Endothelial cell of umbilical vein (primary cell): ENCODE measurements at regions not wholly inside any gene's neighbourhood (a gene's known extent, or its start where the extent isn't known, plus 50 kb on each side); places are given as distances from the start of the nearest gene placed in this dataset.

Source experiments
- BruUV-seq: library from RNA; stranded (reverse); fragments of 400-500 nt; replicated peaks from 2 replicates; lab custom pipeline; 2021; lab: Mats Ljungman, UMichigan
- CTCF ChIA-PET: fragments of 300-600, 350-600 bp; sonication (Branson Sonifier 250); formaldehyde crosslinking; loops from one replicate; lab custom pipeline; 2021; ENCODE audit warnings: antibody characterized with exemption, inconsistent platforms; lab: Charles Lee
- POLR2A ChIA-PET: fragments of 300-600, 350-600 bp; sonication (Branson Sonifier 250); formaldehyde crosslinking; loops from one replicate; lab custom pipeline; 2021; ENCODE audit warnings: antibody characterized with exemption, inconsistent platforms; lab: Charles Lee
- DNase-seq: peaks from one replicate; pipeline ENCODE4 v3.0.0-alpha.2; 2011; ENCODE audit warnings: low read depth, low spot score
- FAIRE-seq: peaks from 2 replicates; lab custom pipeline; 2011; peaks lifted over from hg19 to GRCh38; lab: Jason Lieb, UNC
- H2AFZ ChIP-seq: 2 replicates; pipeline ENCODE4 v1.6.0; 2012; ENCODE audit warnings: low read depth, low read length, control low read depth, inconsistent platforms
- H3K27ac ChIP-seq: 2 replicates; pipeline ENCODE4 v1.5.1; 2011; ENCODE audit warnings: low read depth, mild to moderate bottlenecking, control low read depth, low read length, moderate library complexity; ENCODE audit not compliant: insufficient read depth
- H3K27me3 ChIP-seq, 2 experiments: 2 replicates each; pipeline versions ENCODE4 v1.6.0 to v1.6.1; 2011; ENCODE audit warnings: low read length in 2 of 2, mixed read lengths in 1 of 2; ENCODE audit not compliant: control insufficient read depth in 2 of 2, insufficient read depth in 2 of 2
- H3K36me3 ChIP-seq, 2 experiments: 2 replicates in 1 of 2; 3 replicates in 1 of 2; pipeline ENCODE4 v1.5.1; 2011; ENCODE audit warnings: low read length in 2 of 2, mild to moderate bottlenecking in 1 of 2, moderate library complexity in 1 of 2; ENCODE audit not compliant: control insufficient read depth in 2 of 2, insufficient read depth in 2 of 2; ENCODE audit errors: extremely low read depth in 1 of 2
- H3K4me1 ChIP-seq: 3 replicates; pipeline ENCODE4 v1.5.1; 2011; ENCODE audit warnings: mild to moderate bottlenecking, low read length; ENCODE audit not compliant: control insufficient read depth, insufficient read depth; ENCODE audit errors: extremely low read depth
- H3K4me2 ChIP-seq: 2 replicates; pipeline ENCODE4 v1.6.1; 2011; ENCODE audit warnings: low read length, control low read depth, mixed read lengths; ENCODE audit not compliant: insufficient read depth
- H3K4me3 ChIP-seq, 3 experiments: fragments of 200-600 bp in 1 of 3; sonication (generic), shearing (Covaris generic) in 1 of 3; replicated peaks in 1 of 3; 2 replicates each; pipeline ENCODE4 v1.5.1; 2011 to 2016; ENCODE audit warnings: control low read depth in 3 of 3, low read length in 3 of 3, mild to moderate bottlenecking in 2 of 3, inconsistent platforms in 1 of 3, low read depth in 1 of 3, moderate library complexity in 1 of 3; ENCODE audit not compliant: insufficient read depth in 1 of 3
- H3K79me2 ChIP-seq: 2 replicates; pipeline ENCODE4 v1.6.0; 2012; ENCODE audit warnings: low read length, inconsistent platforms; ENCODE audit not compliant: control insufficient read depth, insufficient read depth
- H3K9ac ChIP-seq: replicated peaks from 2 replicates; pipeline ENCODE3; 2011; ENCODE audit warnings: low read length, control low read depth; ENCODE audit not compliant: insufficient read depth; ENCODE audit errors: extremely low read depth
- H3K9me1 ChIP-seq: replicated peaks from 3 replicates; pipeline ENCODE4 v1.6.0; 2011; ENCODE audit warnings: mild to moderate bottlenecking, low read length; ENCODE audit not compliant: control insufficient read depth, insufficient read depth; ENCODE audit errors: extremely low read depth
- H3K9me3 ChIP-seq: replicated peaks from 2 replicates; pipeline ENCODE4 v1.5.1; 2012; ENCODE audit warnings: low read length, inconsistent platforms; ENCODE audit not compliant: control insufficient read depth, insufficient read depth
- H4K20me1 ChIP-seq: replicated peaks from 2 replicates; pipeline ENCODE3; 2011; ENCODE audit warnings: mild to moderate bottlenecking, low read length; ENCODE audit not compliant: control insufficient read depth, insufficient read depth; ENCODE audit errors: extremely low read depth
- EZH2 ChIP-seq: IDR thresholded peaks from 2 replicates; pipeline ENCODE4 v1.6.1; 2012; ENCODE audit warnings: borderline replicate concordance, low read depth, mild to moderate bottlenecking, moderate library complexity, low read length, inconsistent platforms; ENCODE audit not compliant: severe bottlenecking
- FOS ChIP-seq: IDR thresholded peaks from 2 replicates; pipeline ENCODE4 v1.6.1; 2011; ENCODE audit warnings: mild to moderate bottlenecking, low read length, moderate library complexity, borderline replicate concordance; ENCODE audit not compliant: insufficient read depth
- GATA2 ChIP-seq: IDR thresholded peaks from 2 replicates; pipeline ENCODE4 v1.7.0; 2011; ENCODE audit warnings: low read depth, mild to moderate bottlenecking, moderate library complexity, mixed read lengths, low read length; ENCODE audit not compliant: insufficient read length, insufficient read depth
- JUN ChIP-seq: IDR thresholded peaks from 2 replicates; pipeline ENCODE4 v1.6.1; 2011; ENCODE audit warnings: borderline replicate concordance, low read depth; ENCODE audit not compliant: insufficient read length, insufficient read depth
- MYC ChIP-seq: IDR thresholded peaks from one replicate; pipeline ENCODE4 v1.6.1; 2011; ENCODE audit warnings: mild to moderate bottlenecking, low read depth, low read length
- POLR2A ChIP-seq: IDR thresholded peaks from 2 replicates; pipeline ENCODE4 v1.6.1; 2012; ENCODE audit warnings: low read depth, mild to moderate bottlenecking, control low read depth, low read length
- POLR2AphosphoS5 ChIP-seq: IDR thresholded peaks from 2 replicates; pipeline ENCODE4 v1.6.1; 2012; ENCODE audit warnings: low read depth, mild to moderate bottlenecking, control low read depth, low read length, moderate library complexity; ENCODE audit not compliant: insufficient read depth
- dilution Hi-C: fragments of 300-500 bp; cut with MboI; formaldehyde crosslinking; loops from one replicate; pipeline ENCODE4 v1.15.0; 2019; ENCODE audit warnings: low sequenced_read_pairs; ENCODE audit not compliant: extremely low pct_ligation_motif_present
- intact Hi-C: fragments of 100-400 bp; cut with micrococcal nuclease; formaldehyde crosslinking; loops from one replicate; pipeline ENCODE4 v1.10.0; 2022
- TF ChIP-seq, protein P1 (sequence below), 2 donors: IDR thresholded peaks; 1 replicate in 1 of 2; 2 replicates in 1 of 2; pipeline ENCODE4 v1.5.1; 2011; ENCODE audit warnings: low read length in 2 of 2, mild to moderate bottlenecking in 2 of 2, moderate library complexity in 2 of 2, control low read depth in 1 of 2, inconsistent platforms in 1 of 2, low read depth in 1 of 2; ENCODE audit not compliant: insufficient read depth in 1 of 2; ENCODE audit errors: extremely low read depth in 1 of 2
- TF ChIP-seq, protein P2 (sequence below): IDR thresholded peaks from 2 replicates; pipeline ENCODE4 v1.6.1; 2011; ENCODE audit not compliant: insufficient read depth, insufficient read length

DNA sequence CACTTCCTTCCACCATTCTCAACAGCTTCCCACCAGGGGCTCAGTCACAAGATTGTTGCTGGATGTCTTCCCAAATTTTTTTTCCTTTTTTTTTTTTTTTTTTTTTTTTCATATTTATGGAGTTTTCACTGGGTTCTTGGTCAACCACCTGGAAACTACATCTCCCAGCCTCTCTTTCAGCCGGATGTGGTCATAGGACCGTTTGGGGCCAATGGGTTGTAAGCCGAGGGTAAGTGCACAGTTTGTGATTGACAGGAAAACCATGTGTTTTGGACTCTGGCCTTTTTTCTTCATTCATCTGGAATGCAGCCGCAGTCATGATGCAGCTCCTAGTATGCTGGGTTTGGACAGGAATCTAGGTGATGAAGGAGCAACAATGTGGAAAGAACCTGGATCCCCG lies 337.1 kb upstream of the FOXK1 start:
- H3K9ac ChIP-seq: no peak overlapping the region
- FAIRE-seq (no peak), DNase-seq (no peak)
- peaks cover 2% of the 10 kb centered on the region for H3K9me3 ChIP-seq
- H4K20me1 ChIP-seq: no peaks in the 10 kb centered on the region
- BruUV-seq: no TSS peak
- no peak overlapping the region for H3K4me3 ChIP-seq
- H3K4me1 ChIP-seq: no peaks in the 10 kb centered on the region
- dilution Hi-C loops: no loop called here
- H2AFZ ChIP-seq: no peak overlapping the region
- TF ChIP-seq GATA2: no peak
- no peak for TF ChIP-seq POLR2A
- TF ChIP-seq FOS: no peak
- no peak for TF ChIP-seq JUN
- TF ChIP-seq, protein P1, sequence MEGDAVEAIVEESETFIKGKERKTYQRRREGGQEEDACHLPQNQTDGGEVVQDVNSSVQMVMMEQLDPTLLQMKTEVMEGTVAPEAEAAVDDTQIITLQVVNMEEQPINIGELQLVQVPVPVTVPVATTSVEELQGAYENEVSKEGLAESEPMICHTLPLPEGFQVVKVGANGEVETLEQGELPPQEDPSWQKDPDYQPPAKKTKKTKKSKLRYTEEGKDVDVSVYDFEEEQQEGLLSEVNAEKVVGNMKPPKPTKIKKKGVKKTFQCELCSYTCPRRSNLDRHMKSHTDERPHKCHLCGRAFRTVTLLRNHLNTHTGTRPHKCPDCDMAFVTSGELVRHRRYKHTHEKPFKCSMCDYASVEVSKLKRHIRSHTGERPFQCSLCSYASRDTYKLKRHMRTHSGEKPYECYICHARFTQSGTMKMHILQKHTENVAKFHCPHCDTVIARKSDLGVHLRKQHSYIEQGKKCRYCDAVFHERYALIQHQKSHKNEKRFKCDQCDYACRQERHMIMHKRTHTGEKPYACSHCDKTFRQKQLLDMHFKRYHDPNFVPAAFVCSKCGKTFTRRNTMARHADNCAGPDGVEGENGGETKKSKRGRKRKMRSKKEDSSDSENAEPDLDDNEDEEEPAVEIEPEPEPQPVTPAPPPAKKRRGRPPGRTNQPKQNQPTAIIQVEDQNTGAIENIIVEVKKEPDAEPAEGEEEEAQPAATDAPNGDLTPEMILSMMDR (IDR thresholded peaks at IDR 0.05; ENCODE audit: extremely low read depth in 1 of 2, insufficient read depth in 1 of 2, low read depth in 1 of 2, low read length in 2 of 2): no peak
- no peak for TF ChIP-seq POLR2AphosphoS5
- no peak for TF ChIP-seq MYC
- H3K36me3 ChIP-seq: no peaks in the 10 kb centered on the region
- H3K9me1 ChIP-seq: no peaks in the 10 kb centered on the region
- intact Hi-C loops: no loop called here
- CTCF ChIA-PET: no interaction called here
- POLR2A ChIA-PET: no interaction called here
- H3K27me3 ChIP-seq: no peaks in the 10 kb centered on the region
- H3K4me2 ChIP-seq: no peak overlapping the region
- no peak overlapping the region for H3K27ac ChIP-seq
- H3K79me2 ChIP-seq: no peaks in the 10 kb centered on the region

DNA sequence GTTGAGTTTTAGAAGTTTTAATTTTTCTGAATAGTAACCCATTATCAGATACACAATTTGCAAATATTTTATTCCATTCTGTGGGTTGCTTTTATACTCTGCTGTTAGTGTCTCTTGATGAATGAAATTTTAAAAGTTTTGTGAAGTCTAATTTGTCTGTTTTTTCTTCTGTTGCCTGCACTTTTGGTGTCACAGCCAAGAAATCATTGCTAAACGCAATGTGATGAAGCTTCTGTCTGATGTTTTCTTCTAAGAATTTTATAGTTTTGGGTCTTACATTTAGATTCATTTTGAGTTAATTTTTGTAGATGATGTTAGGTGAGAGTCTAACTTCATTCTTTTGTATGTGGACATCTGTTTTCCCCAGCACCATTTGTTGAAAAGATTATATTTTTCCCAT lies 330.0 kb upstream of the FOXK1 start:
- POLR2A ChIA-PET: no interaction called here
- no TSS peak for BruUV-seq

More for the DNA sequence above, 330.0 kb upstream of the FOXK1 start:
- FAIRE-seq (no peak), DNase-seq (no peak)
- Histone ChIP-seq H3K27ac (no peak overlapping the region), H2AFZ (no peak overlapping the region), H3K27me3 (no peaks in the 10 kb centered on the region), H3K9me3 (peaks cover 4% of the 10 kb centered on the region), H3K79me2 (no peaks in the 10 kb centered on the region), H3K9ac (no peak overlapping the region), H3K4me1 (no peaks in the 10 kb centered on the region), H3K9me1 (no peaks in the 10 kb centered on the region), H3K4me3 (no peak overlapping the region), H3K36me3 (no peaks in the 10 kb centered on the region), H3K4me2 (no peak overlapping the region), H4K20me1 (no peaks in the 10 kb centered on the region)
- CTCF ChIA-PET: no interaction called here
- dilution Hi-C loops: no loop called here
- TF ChIP-seq, protein P1 (IDR thresholded peaks at IDR 0.05; ENCODE audit: extremely low read depth in 1 of 2, insufficient read depth in 1 of 2, low read depth in 1 of 2, low read length in 2 of 2): no peak
- no peak for TF ChIP-seq EZH2
- TF ChIP-seq, protein P2, sequence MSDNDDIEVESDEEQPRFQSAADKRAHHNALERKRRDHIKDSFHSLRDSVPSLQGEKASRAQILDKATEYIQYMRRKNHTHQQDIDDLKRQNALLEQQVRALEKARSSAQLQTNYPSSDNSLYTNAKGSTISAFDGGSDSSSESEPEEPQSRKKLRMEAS: no peak
- TF ChIP-seq FOS: no peak
- no peak for TF ChIP-seq MYC
- TF ChIP-seq JUN: no peak
- no peak for TF ChIP-seq POLR2A
- no peak for TF ChIP-seq GATA2
- no peak for TF ChIP-seq POLR2AphosphoS5
- intact Hi-C loops: no loop called here
